HG03565 (cell line): ENCODE measurements at regions not wholly inside any gene's neighbourhood (a gene's known extent, or its start where the extent isn't known, plus 50 kb on each side); places are given as distances from the start of the nearest gene placed in this dataset.

ENCODE experiments used
- ATAC-seq: cut with Tn5 transposase; IDR thresholded peaks from one replicate; pipeline ENCODE4 v1.9.1; 2021; ENCODE audit warnings: mild to moderate bottlenecking, moderate library complexity; ENCODE audit not compliant: unreplicated experiment

GRCh38 chr11:80415580-80415979 lies 974.8 kb upstream of the TENM4 start:
- no peak for ATAC-seq

GRCh38 chr11:80414181-80415165 lies 973.6 kb upstream of the TENM4 start:
- no peak for ATAC-seq

GRCh38 chr11:80412604-80413003 lies 971.8 kb upstream of the TENM4 start:
- ATAC-seq: no peak

GRCh38 chr11:80393210-80393609 lies 952.4 kb upstream of the TENM4 start:
- ATAC-seq: no peak

GRCh38 chr11:80390505-80390904 lies 949.7 kb upstream of the TENM4 start:
- ATAC-seq: no peak

- no peak for ATAC-seq
Measured at GRCh38 chr11:80388536-80388935, 947.7 kb upstream of the TENM4 start.

GRCh38 chr11:80388130-80388529 lies 947.3 kb upstream of the TENM4 start:
- ATAC-seq: no peak

GRCh38 chr11:80383655-80384054 lies 942.8 kb upstream of the TENM4 start:
- ATAC-seq: no peak

GRCh38 chr11:80379620-80380278 lies 938.9 kb upstream of the TENM4 start:
- ATAC-seq: no peak

- no peak for ATAC-seq
Measured at GRCh38 chr11:80371931-80372330, 931.1 kb upstream of the TENM4 start.

GRCh38 chr11:80365980-80366379 lies 925.1 kb upstream of the TENM4 start:
- ATAC-seq: no peak

- ATAC-seq: peak; percentile 75
Measured at GRCh38 chr11:80365076-80365725, 924.4 kb upstream of the TENM4 start.

- no peak for ATAC-seq
Measured at GRCh38 chr11:80362563-80363340, 921.9 kb upstream of the TENM4 start.

GRCh38 chr11:80355251-80355650 lies 914.4 kb upstream of the TENM4 start:
- no peak for ATAC-seq

- ATAC-seq: no peak
Measured at GRCh38 chr11:80350541-80350940, 909.7 kb upstream of the TENM4 start.

- ATAC-seq: no peak
Measured at GRCh38 chr11:80349997-80350396, 909.2 kb upstream of the TENM4 start.

- ATAC-seq: no peak
Measured at GRCh38 chr11:80346353-80347059, 905.7 kb upstream of the TENM4 start.

GRCh38 chr11:80343436-80343835 lies 902.6 kb upstream of the TENM4 start:
- ATAC-seq: no peak

GRCh38 chr11:80338231-80338630 lies 897.4 kb upstream of the TENM4 start:
- ATAC-seq: no peak

- no peak for ATAC-seq
Measured at GRCh38 chr11:80331694-80332093, 890.9 kb upstream of the TENM4 start.
